Body of pancreas (tissue), 4 donors: ENCODE measurements at regions not wholly inside any gene's neighbourhood (a gene's known extent, or its start where the extent isn't known, plus 50 kb on each side); places are given as distances from the start of the nearest gene placed in this dataset.

ENCODE experiments used
- POLR2A ChIP-seq, 3 donors: fragments of 450-650 bp; IDR thresholded peaks; one replicate each; pipeline ENCODE4 v1.6.1; 2016; ENCODE audit warnings: antibody characterized with exemption in 3 of 3, mild to moderate bottlenecking in 2 of 3
- TF ChIP-seq, protein P1 (sequence below), 7 experiments: fragments of 450-650 bp in 4 of 7; fragments of 200-600 bp in 3 of 7; sonication (generic) in 3 of 7; IDR thresholded peaks; one replicate each; pipeline ENCODE4 v1.5.1; 2016 to 2019; ENCODE audit warnings: antibody characterized with exemption in 7 of 7

DNA sequence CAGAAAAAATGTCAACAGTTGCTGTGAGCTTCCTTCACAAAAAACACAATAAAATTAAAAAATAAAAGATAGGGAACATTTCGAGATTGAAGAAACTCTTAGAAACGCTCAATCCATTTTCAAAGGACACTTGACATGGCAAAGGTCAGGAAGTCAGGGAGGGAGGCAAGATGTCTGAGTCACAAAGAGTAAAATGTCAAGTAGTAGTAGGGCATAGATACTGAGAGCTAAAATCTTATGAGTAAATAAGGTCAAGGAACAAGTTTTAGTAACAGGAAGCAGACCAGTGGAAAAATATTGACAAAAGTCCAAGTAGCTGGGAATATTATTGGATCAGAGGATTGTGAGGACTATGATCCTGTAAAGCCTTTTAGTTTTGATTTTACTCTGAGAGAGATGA, 495.6 kb downstream of the TMX3 start:
- TF ChIP-seq, protein P1, sequence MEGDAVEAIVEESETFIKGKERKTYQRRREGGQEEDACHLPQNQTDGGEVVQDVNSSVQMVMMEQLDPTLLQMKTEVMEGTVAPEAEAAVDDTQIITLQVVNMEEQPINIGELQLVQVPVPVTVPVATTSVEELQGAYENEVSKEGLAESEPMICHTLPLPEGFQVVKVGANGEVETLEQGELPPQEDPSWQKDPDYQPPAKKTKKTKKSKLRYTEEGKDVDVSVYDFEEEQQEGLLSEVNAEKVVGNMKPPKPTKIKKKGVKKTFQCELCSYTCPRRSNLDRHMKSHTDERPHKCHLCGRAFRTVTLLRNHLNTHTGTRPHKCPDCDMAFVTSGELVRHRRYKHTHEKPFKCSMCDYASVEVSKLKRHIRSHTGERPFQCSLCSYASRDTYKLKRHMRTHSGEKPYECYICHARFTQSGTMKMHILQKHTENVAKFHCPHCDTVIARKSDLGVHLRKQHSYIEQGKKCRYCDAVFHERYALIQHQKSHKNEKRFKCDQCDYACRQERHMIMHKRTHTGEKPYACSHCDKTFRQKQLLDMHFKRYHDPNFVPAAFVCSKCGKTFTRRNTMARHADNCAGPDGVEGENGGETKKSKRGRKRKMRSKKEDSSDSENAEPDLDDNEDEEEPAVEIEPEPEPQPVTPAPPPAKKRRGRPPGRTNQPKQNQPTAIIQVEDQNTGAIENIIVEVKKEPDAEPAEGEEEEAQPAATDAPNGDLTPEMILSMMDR (IDR thresholded peaks at IDR 0.05), result no peak
- no peak for TF ChIP-seq POLR2A (IDR thresholded peaks at IDR 0.05)
